WTC11 (cell line): ENCODE measurements at regions not wholly inside any gene's neighbourhood (a gene's known extent, or its start where the extent isn't known, plus 50 kb on each side); places are given as distances from the start of the nearest gene placed in this dataset.

Source experiments
- FOXK1 ChIP-seq: sonication (generic); formaldehyde crosslinking; IDR thresholded peaks from 2 replicates; pipeline ENCODE4 v1.8.0; 2022; ENCODE audit warnings: mild to moderate bottlenecking, moderate library complexity, missing genetic modification reagents
- GABPB1 ChIP-seq: sonication (generic); formaldehyde crosslinking; IDR thresholded peaks from 2 replicates; pipeline ENCODE4 v1.8.1; 2023; ENCODE audit warnings: mild to moderate bottlenecking, missing genetic modification reagents
- HMGA2 ChIP-seq: fragments of 250-450 bp; sonication (Bioruptor Pico); IDR thresholded peaks from 2 replicates; pipeline ENCODE4 v1.4.0; 2021; ENCODE audit warnings: mild to moderate bottlenecking, moderate library complexity
- NFE2L1 ChIP-seq: sonication (generic); formaldehyde crosslinking; IDR thresholded peaks from 2 replicates; pipeline ENCODE4 v1.8.1; 2023; ENCODE audit warnings: missing genetic modification reagents
- NR1H2 ChIP-seq: sonication (generic); formaldehyde crosslinking; IDR thresholded peaks from 2 replicates; pipeline ENCODE4 v1.9.0; 2021; ENCODE audit warnings: mild to moderate bottlenecking, moderate library complexity, missing genetic modification reagents
- SP1 ChIP-seq: sonication (generic); formaldehyde crosslinking; conservative IDR thresholded peaks from 2 replicates; pipeline ENCODE4 v1.8.1; 2022; ENCODE audit warnings: missing genetic modification reagents
- TCF7 ChIP-seq: sonication (generic); formaldehyde crosslinking; IDR thresholded peaks from 2 replicates; pipeline ENCODE4 v1.8.0; 2022; ENCODE audit warnings: mild to moderate bottlenecking, low read depth, missing genetic modification reagents, moderate library complexity
- TP53 ChIP-seq: sonication (generic); formaldehyde crosslinking; IDR thresholded peaks from 2 replicates; pipeline ENCODE4 v1.8.1; 2023; ENCODE audit warnings: mild to moderate bottlenecking, missing genetic modification reagents
- ZNF219 ChIP-seq: sonication (generic); formaldehyde crosslinking; IDR thresholded peaks from 2 replicates; pipeline ENCODE4 v1.8.0; 2023; ENCODE audit warnings: missing genetic modification reagents, mild to moderate bottlenecking, borderline replicate concordance
- TF ChIP-seq, protein P1 (sequence below): fragments of 200-600 bp; IDR thresholded peaks from 2 replicates; pipeline ENCODE4 v1.8.0; 2022; ENCODE audit warnings: antibody characterized with exemption
- TF ChIP-seq, protein P2 (sequence below): sonication (generic); formaldehyde crosslinking; IDR thresholded peaks from 2 replicates; pipeline ENCODE4 v1.8.0; 2022; ENCODE audit warnings: mild to moderate bottlenecking, missing genetic modification reagents
- TF ChIP-seq, protein P3 (sequence below): sonication (generic); formaldehyde crosslinking; IDR thresholded peaks from 2 replicates; pipeline ENCODE4 v1.8.1; 2022; ENCODE audit warnings: mild to moderate bottlenecking, missing genetic modification reagents, moderate library complexity, borderline replicate concordance
- TF ChIP-seq, protein P4 (sequence below): sonication (generic); formaldehyde crosslinking; conservative IDR thresholded peaks from 2 replicates; pipeline ENCODE4 v1.8.1; 2022; ENCODE audit warnings: mild to moderate bottlenecking, missing genetic modification reagents
- TF ChIP-seq, protein P5 (sequence below): fragments of 250-450 bp; sonication (Bioruptor Pico); IDR thresholded peaks from 2 replicates; pipeline ENCODE4 v1.9.0; 2021; ENCODE audit warnings: mild to moderate bottlenecking

DNA sequence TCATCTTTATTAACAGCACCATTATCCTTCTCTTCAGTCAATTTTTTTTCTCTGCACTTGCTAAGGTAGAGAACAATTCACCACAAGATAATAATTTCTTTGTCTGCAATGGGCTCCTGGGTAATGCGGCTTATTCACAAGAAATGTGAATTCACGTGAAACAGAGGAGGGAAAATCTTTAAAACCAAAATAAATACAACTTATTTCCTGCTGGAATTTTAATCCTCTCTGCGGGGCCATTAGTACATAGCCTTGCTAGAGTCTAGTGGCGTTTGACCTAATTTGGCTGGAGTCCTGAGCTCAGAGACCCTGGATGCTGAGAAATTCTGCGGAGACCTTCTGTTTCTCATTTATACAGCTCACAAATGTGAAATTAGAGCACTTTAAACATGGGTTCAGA lies 319.3 kb upstream of the MMADHC start:
- TF ChIP-seq TP53 (CRISPR knock-in tag) (no peak), SP1 (CRISPR knock-in tag) (no peak), TCF7 (CRISPR knock-in tag) (no peak), FOXK1 (CRISPR knock-in tag) (no peak), GABPB1 (CRISPR knock-in tag) (no peak), NR1H2 (CRISPR knock-in tag) (no peak), NFE2L1 (CRISPR knock-in tag) (no peak), HMGA2 (CRISPR knock-in tag) (no peak), ZNF219 (no peak)
- TF ChIP-seq, protein P1, sequence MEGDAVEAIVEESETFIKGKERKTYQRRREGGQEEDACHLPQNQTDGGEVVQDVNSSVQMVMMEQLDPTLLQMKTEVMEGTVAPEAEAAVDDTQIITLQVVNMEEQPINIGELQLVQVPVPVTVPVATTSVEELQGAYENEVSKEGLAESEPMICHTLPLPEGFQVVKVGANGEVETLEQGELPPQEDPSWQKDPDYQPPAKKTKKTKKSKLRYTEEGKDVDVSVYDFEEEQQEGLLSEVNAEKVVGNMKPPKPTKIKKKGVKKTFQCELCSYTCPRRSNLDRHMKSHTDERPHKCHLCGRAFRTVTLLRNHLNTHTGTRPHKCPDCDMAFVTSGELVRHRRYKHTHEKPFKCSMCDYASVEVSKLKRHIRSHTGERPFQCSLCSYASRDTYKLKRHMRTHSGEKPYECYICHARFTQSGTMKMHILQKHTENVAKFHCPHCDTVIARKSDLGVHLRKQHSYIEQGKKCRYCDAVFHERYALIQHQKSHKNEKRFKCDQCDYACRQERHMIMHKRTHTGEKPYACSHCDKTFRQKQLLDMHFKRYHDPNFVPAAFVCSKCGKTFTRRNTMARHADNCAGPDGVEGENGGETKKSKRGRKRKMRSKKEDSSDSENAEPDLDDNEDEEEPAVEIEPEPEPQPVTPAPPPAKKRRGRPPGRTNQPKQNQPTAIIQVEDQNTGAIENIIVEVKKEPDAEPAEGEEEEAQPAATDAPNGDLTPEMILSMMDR: no peak
- TF ChIP-seq, protein P2, sequence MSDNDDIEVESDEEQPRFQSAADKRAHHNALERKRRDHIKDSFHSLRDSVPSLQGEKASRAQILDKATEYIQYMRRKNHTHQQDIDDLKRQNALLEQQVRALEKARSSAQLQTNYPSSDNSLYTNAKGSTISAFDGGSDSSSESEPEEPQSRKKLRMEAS (CRISPR knock-in tag): no peak
- TF ChIP-seq, protein P3, sequence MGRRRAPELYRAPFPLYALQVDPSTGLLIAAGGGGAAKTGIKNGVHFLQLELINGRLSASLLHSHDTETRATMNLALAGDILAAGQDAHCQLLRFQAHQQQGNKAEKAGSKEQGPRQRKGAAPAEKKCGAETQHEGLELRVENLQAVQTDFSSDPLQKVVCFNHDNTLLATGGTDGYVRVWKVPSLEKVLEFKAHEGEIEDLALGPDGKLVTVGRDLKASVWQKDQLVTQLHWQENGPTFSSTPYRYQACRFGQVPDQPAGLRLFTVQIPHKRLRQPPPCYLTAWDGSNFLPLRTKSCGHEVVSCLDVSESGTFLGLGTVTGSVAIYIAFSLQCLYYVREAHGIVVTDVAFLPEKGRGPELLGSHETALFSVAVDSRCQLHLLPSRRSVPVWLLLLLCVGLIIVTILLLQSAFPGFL (CRISPR knock-in tag): no peak
- TF ChIP-seq, protein P4, sequence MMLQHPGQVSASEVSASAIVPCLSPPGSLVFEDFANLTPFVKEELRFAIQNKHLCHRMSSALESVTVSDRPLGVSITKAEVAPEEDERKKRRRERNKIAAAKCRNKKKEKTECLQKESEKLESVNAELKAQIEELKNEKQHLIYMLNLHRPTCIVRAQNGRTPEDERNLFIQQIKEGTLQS (CRISPR knock-in tag): no peak
- TF ChIP-seq, protein P5, sequence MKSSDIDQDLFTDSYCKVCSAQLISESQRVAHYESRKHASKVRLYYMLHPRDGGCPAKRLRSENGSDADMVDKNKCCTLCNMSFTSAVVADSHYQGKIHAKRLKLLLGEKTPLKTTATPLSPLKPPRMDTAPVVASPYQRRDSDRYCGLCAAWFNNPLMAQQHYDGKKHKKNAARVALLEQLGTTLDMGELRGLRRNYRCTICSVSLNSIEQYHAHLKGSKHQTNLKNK (CRISPR knock-in tag): no peak
